Embryonic facial prominence (tissue), 1 donor: ENCODE measurements at regions not wholly inside any gene's neighbourhood (a gene's known extent, or its start where the extent isn't known, plus 50 kb on each side); places are given as distances from the start of the nearest gene placed in this dataset.

Experiments used
- DNase-seq: peaks from one replicate; pipeline ENCODE4 v3.0.0-alpha.2; 2016; ENCODE audit errors: extremely low spot score

GRCh38 chr18:52280702-52281101 is 59.3 kb upstream of the DCC start:
- no peak for DNase-seq

- no peak for DNase-seq
Observed at GRCh38 chr18:52283927-52284326, 56.1 kb upstream of the DCC start.

- no peak for DNase-seq
Observed at GRCh38 chr18:52286675-52287074, 53.3 kb upstream of the DCC start.

GRCh38 chr18:52287151-52287550 is 52.8 kb upstream of the DCC start:
- DNase-seq = no peak

GRCh38 chr18:52288403-52289004 is 51.5 kb upstream of the DCC start:
- DNase-seq = no peak

- DNase-seq = no peak
Observed at GRCh38 chr18:52289392-52289791, 50.6 kb upstream of the DCC start.
